ENCODE measurements at regions not wholly inside any gene's neighbourhood (a gene's known extent, or its start where the extent isn't known, plus 50 kb on each side); places are given as distances from the start of the nearest gene placed in this dataset.
A peak's percentile ranks its signal among the peaks of the same experiment; 100 is the strongest.

- no peak for DNase-seq (ENCODE audit: low read depth)
These were observed 742.7 kb downstream of the TLE1 start for GRCh38 chr9:80946496-80947170.

- no peak for DNase-seq (ENCODE audit: low read depth)
These were observed 743.9 kb downstream of the TLE1 start for GRCh38 chr9:80945436-80945835.

- no peak for DNase-seq (ENCODE audit: low read depth)
These were observed 751.7 kb downstream of the TLE1 start for GRCh38 chr9:80937645-80938044.

GRCh38 chr9:80934095-80934494 is 755.3 kb downstream of the TLE1 start:
- no peak for DNase-seq (ENCODE audit: low read depth)

GRCh38 chr9:80932947-80933780 is 756.2 kb downstream of the TLE1 start:
- DNase-seq (ENCODE audit: low read depth), result no peak

GRCh38 chr9:80932181-80932580 is 757.2 kb downstream of the TLE1 start:
- no peak for DNase-seq (ENCODE audit: low read depth)

- DNase-seq (ENCODE audit: low read depth), result no peak
These were observed 758.2 kb downstream of the TLE1 start for GRCh38 chr9:80931163-80931562.

- no peak for DNase-seq (ENCODE audit: low read depth)
These were observed 760.6 kb downstream of the TLE1 start for GRCh38 chr9:80928697-80929096.

GRCh38 chr9:80926611-80927010 is 762.7 kb downstream of the TLE1 start:
- DNase-seq (ENCODE audit: low read depth), result no peak

GRCh38 chr9:80922544-80922943 is 766.8 kb downstream of the TLE1 start:
- DNase-seq (ENCODE audit: low read depth), result no peak

GRCh38 chr9:80906728-80907127 is 782.6 kb downstream of the TLE1 start:
- no peak for DNase-seq (ENCODE audit: low read depth)

GRCh38 chr9:80899208-80899607 is 790.1 kb downstream of the TLE1 start:
- peak; percentile 34 for DNase-seq (ENCODE audit: low read depth)

- DNase-seq (ENCODE audit: low read depth), result no peak
These were observed 796.2 kb downstream of the TLE1 start for GRCh38 chr9:80893190-80893589.

- no peak for DNase-seq (ENCODE audit: low read depth)
These were observed 796.6 kb downstream of the TLE1 start for GRCh38 chr9:80892703-80893102.

- DNase-seq (ENCODE audit: low read depth), result no peak
These were observed 799.2 kb downstream of the TLE1 start for GRCh38 chr9:80890124-80890523.

- no peak for DNase-seq (ENCODE audit: low read depth)
These were observed 803.5 kb downstream of the TLE1 start for GRCh38 chr9:80885894-80886293.

- DNase-seq (ENCODE audit: low read depth), result no peak
These were observed 805.3 kb downstream of the TLE1 start for GRCh38 chr9:80883826-80884579.

- no peak for DNase-seq (ENCODE audit: low read depth)
These were observed 805.9 kb downstream of the TLE1 start for GRCh38 chr9:80883426-80883825.

GRCh38 chr9:80881940-80882339 is 807.4 kb downstream of the TLE1 start:
- no peak for DNase-seq (ENCODE audit: low read depth)

GRCh38 chr9:80881320-80881719 is 808.0 kb downstream of the TLE1 start:
- DNase-seq (ENCODE audit: low read depth), result no peak

GRCh38 chr9:80878556-80878955 is 810.8 kb downstream of the TLE1 start:
- DNase-seq (ENCODE audit: low read depth), result no peak

- no peak for DNase-seq (ENCODE audit: low read depth)
These were observed 813.4 kb downstream of the TLE1 start for GRCh38 chr9:80875947-80876346.
